Stimulated activated CD4-positive, alpha-beta T cell treated with anti-CD3 and anti-CD28 coated beads, Interleukin-15, amount 100 ng/mL, for 24 hours (primary cell): ENCODE measurements at regions not wholly inside any gene's neighbourhood (a gene's known extent, or its start where the extent isn't known, plus 50 kb on each side); places are given as distances from the start of the nearest gene placed in this dataset.

Source experiments
- DNase-seq: peaks from one replicate; pipeline ENCODE4 v3.0.0-alpha.2; 2020

GRCh38 chr6:11291582-11291981 is 59.1 kb upstream of the NEDD9 start:
- DNase-seq, result peak; percentile 16

DNA sequence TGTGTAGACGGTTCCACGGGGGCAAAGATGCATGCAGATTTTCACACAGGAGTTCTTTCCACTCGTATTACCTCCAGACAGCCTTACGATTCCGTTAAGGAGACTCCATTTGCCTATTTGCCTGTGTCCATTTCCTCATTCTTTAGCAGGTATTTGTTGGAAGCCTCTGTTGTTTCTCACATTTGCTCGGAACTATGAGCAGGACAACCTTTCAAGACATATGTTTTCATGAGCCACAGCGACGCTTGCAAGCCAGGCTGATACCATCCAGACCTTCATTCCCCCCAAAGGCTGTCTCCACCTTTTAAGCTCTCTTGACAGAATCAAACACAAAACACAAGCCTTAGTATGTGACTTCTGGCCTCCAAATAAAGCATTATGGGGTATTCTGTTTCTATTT is 57.6 kb upstream of the NEDD9 start:
- DNase-seq, result no peak

- DNase-seq, result no peak
These were observed 55.6 kb upstream of the NEDD9 start for GRCh38 chr6:11288065-11288464.

- no peak for DNase-seq
These were observed 52.5 kb upstream of the NEDD9 start for GRCh38 chr6:11284996-11285395.

DNA sequence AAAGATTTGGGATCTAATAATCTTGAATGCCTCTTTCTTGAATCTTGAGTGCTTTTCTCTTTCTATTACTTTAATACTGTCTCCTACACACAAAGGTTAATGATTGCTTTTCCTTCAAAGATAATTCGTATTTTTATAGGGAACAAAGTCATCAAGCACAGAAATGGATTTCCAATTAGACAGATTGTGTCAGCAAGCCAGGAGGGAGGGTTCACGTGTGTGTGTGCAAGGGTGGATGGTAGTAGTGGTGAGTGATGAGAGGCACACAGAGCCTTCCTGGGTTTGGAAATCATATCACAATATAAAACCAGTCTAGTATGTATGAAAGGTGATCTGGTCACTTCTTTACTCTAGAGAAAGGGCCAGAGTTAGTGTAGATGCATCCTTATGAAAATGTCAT is 51.2 kb upstream of the NEDD9 start:
- DNase-seq, result no peak

- no peak for DNase-seq
These were observed 50.4 kb upstream of the NEDD9 start for GRCh38 chr6:11282875-11283274.
